ENCODE measurements at regions not wholly inside any gene's neighbourhood (a gene's known extent, or its start where the extent isn't known, plus 50 kb on each side); places are given as distances from the start of the nearest gene placed in this dataset.

DNA sequence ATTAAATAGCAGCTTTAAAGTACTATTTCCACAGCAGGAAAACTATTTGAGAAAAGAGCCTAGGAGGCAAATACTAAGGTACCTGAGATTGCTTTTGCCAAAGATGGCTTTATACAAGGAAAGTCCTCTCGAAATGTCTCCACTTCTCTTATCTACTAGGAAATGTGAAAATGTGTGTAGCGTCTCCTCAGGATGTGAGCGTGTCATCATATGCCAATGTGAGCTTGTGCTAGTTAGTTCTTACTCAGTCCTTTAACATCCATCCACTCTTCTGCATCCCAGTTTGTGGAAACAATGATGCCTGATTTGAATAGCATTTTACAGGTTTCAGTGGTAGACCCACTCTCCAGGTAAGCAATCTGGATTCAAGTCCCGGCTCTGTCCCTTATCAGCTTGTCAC is 421.0 kb downstream of the DYNC2H1 start:
- TF ChIP-seq, protein P1, sequence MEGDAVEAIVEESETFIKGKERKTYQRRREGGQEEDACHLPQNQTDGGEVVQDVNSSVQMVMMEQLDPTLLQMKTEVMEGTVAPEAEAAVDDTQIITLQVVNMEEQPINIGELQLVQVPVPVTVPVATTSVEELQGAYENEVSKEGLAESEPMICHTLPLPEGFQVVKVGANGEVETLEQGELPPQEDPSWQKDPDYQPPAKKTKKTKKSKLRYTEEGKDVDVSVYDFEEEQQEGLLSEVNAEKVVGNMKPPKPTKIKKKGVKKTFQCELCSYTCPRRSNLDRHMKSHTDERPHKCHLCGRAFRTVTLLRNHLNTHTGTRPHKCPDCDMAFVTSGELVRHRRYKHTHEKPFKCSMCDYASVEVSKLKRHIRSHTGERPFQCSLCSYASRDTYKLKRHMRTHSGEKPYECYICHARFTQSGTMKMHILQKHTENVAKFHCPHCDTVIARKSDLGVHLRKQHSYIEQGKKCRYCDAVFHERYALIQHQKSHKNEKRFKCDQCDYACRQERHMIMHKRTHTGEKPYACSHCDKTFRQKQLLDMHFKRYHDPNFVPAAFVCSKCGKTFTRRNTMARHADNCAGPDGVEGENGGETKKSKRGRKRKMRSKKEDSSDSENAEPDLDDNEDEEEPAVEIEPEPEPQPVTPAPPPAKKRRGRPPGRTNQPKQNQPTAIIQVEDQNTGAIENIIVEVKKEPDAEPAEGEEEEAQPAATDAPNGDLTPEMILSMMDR (conservative IDR thresholded peaks at IDR 0.05), result no peak
- no peak for TF ChIP-seq EZH2 (IDR thresholded peaks at IDR 0.05; ENCODE audit: low read depth)

Data from PC-9 (cell line).